Stimulated activated naive CD8-positive, alpha-beta T cell treated with anti-CD3 and anti-CD28 coated beads, Interleukin-15, Interleukin-2, amounts not matched to agents 100 U/mL and 50 U/mL, for 24 hours (primary cell): ENCODE measurements at regions not wholly inside any gene's neighbourhood (a gene's known extent, or its start where the extent isn't known, plus 50 kb on each side); places are given as distances from the start of the nearest gene placed in this dataset.
"Not testable (repeated sequence)": the region's sequence is repeated elsewhere in the genome, so short reads cannot be mapped to it uniquely, and the experiment has no call there.

Source experiments
- ATAC-seq: fragments of 150-1000 bp; cut with Tn5 transposase; one replicate; pipeline ENCODE4 v1.10.0; 2021
- DNase-seq: peaks from one replicate; pipeline ENCODE4 v3.0.0; 2021

DNA sequence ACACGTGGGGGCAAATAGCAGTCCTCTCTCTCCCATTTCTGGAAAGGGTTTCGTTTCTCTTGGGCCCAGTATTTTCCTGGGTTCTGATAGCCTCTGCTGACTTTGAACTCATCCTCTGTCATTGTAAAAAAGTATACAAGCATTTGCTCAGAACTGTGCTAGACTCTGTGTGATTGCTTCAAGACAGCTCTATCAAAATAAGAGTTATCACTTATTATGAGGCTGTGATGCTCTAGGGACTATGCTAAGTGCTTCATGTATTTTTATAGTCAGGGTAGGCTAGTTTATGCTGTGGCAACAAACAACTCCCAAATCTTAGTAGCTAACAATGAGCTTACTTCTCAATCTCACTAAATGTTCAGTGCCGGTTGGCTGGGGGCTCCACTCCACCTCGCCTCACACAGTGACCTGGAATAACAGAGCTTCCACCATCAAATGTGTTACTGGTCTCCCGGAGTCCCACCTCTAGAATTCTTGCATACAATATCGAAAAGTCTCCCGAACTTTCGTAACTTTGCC lies 110.8 kb upstream of the CDC42EP3 start:
- ATAC-seq (no peak), DNase-seq (no peak)

DNA sequence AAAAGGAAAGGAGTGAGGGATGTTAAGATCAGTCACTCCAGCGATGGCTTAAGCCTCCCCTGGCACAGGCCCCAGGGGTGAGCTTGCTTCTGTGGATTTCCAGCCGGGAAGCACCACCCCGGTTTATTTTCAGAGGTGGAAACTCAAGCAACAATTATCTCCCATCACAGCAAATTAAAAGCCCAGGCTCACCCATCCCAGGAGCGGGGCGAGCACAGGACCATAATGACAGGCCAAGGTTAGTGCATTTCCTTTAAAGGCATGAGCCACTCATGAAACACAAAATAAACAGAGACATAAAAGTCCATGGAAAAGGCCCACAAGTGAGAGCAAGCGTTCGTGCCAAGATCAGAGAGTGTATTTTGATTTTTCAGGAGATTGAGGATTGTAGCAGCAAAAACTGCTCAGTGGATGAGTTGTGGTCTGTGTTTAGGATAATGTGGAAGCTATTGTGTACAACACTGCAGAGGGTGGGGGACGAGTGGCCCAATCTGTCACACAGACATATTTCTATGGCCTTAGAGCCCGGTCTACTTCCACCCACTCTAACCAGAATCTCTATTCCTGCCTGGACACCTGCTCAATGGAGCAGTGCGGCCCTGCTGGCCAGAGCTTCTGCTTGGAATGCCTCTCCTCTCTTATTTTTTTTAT lies 111.4 kb upstream of the CDC42EP3 start:
- no peak for ATAC-seq
- no peak for DNase-seq

GRCh38 chr2:37783545-37783944 lies 112.1 kb upstream of the CDC42EP3 start:
- DNase-seq = no peak
- ATAC-seq = no peak

- DNase-seq (no peak), ATAC-seq (no peak)
These were observed 112.8 kb upstream of the CDC42EP3 start for GRCh38 chr2:37784071-37784758.

GRCh38 chr2:37784759-37785149 lies 113.3 kb upstream of the CDC42EP3 start:
- ATAC-seq (no peak), DNase-seq (no peak)

DNA sequence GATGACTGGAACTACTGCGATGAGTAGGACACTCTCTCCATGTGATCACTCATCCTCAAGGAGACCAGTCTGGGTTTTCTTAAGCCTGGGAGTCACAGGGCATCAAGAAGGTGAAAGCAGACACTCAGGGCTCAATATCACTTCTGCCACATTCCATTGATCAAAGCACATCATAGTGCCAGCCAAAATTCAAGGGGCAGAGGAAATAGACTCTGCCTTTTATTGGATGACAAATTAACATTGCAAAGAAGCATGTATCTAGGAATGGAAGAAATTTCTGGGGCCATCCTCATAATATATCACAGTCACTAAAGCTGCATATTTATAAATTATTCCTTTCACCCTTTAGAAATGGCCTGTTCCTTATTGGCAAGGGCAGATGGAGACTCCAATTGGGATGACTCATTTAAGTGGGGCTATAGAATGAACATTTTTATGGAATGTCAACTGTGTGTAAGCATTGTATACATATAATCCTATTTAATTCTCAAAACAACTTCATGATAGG lies 114.8 kb upstream of the CDC42EP3 start:
- no peak for DNase-seq
- no peak for ATAC-seq

- DNase-seq (no peak), ATAC-seq (no peak)
These were observed 115.4 kb upstream of the CDC42EP3 start for GRCh38 chr2:37786854-37787253.

GRCh38 chr2:37788602-37789209 lies 117.3 kb upstream of the CDC42EP3 start:
- ATAC-seq (no peak), DNase-seq (no peak)

GRCh38 chr2:37790019-37790418 lies 118.6 kb upstream of the CDC42EP3 start:
- ATAC-seq (no peak), DNase-seq (no peak)

DNA sequence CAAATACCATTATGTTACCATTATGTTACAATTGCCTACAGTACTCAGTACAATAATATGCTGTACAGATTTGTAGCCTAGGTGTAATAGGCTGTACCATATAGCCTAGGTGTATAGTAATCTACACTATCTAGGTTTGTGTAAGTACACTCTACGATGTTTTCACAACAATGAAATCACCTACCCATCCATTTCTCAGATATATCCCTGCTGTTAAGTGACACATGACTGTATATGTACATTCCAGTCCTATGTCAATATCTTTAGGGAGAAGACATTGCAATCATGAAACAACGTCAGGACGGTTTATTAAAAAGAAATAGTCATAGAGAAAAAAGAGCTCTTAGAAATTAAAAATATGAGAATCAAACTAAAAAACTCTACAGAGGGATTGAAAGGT lies 119.0 kb upstream of the CDC42EP3 start:
- no peak for ATAC-seq
- no peak for DNase-seq

DNA sequence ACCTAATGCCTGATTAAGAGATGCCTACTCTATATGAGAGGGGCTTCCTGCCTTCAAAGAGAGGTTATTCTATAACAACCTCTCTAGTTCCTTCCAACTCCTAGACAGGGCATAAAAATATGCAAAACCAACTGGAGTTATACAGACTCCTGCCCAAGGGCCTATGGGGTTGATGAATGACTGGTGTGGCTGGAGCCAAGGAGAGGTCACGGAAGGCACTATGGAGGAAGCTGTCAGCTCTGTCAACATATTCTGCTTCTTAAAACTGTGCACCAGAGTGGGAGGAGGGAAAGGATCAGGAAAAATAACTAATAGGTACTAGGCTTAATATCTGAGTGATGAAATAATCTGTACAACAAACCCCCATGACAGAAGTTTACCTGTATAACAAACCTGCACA lies 120.9 kb upstream of the CDC42EP3 start:
- ATAC-seq (no peak), DNase-seq (no peak)

DNA sequence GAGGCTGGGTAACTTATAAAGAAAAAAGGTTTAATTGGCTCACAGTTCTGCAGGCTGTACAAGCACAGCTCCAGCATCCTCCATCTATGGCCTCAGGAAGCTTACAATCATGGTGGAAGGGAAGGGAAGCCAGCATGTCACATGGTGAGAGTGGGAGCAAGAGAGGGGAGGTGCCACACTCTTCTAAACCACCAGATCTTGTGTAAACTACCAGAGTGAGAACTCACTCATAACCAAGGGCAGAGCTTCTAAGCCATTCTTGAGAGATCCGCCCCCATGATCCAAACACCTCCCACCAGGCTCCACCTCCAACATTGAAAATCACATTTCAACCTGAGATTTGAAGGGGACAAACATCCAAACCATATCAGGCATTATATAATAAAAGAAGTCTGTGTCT lies 121.6 kb upstream of the CDC42EP3 start:
- DNase-seq (no peak), ATAC-seq (no peak)

GRCh38 chr2:37794717-37795116 lies 123.3 kb upstream of the CDC42EP3 start:
- DNase-seq = no peak
- no peak for ATAC-seq

- ATAC-seq (no peak), DNase-seq (no peak)
These were observed 124.0 kb upstream of the CDC42EP3 start for GRCh38 chr2:37795456-37795855.

- no peak for DNase-seq
- ATAC-seq = no peak
These were observed 124.5 kb upstream of the CDC42EP3 start for GRCh38 chr2:37795938-37796337.

- ATAC-seq (no peak), DNase-seq (no peak)
These were observed 125.0 kb upstream of the CDC42EP3 start for GRCh38 chr2:37796481-37796880.

- ATAC-seq (no peak), DNase-seq (no peak)
These were observed 125.6 kb upstream of the CDC42EP3 start for GRCh38 chr2:37797081-37797480.

- DNase-seq (no peak), ATAC-seq (no peak)
These were observed 126.6 kb upstream of the RMDN2 start for GRCh38 chr2:37798315-37799005.

GRCh38 chr2:37800176-37800858 lies 124.8 kb upstream of the RMDN2 start:
- ATAC-seq (no peak), DNase-seq (no peak)

DNA sequence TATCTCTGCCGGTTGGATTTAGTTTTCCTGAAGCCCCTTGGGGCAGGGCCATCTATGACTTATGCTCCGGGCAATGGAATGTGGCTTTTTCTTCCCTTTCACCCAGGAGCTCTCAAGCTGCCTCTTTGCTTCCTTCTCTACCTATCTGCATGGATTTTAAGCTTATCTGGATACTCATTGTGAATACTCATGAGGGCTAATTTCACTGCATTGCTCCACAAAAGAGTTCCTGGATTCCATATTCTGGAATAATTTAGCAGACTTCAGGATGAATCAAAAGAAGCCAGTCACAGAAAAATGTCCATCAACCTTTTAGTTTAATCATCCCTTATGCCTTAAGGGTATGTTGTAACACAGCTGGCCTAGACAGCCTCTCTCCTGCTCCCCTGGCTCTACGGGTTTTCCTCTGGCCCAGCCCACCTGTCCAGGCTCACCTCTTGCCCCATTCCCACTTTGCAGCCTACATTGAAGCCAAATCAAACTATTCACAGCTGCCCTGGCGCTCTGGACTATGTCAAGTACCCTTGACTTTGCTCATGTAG lies 122.8 kb upstream of the RMDN2 start:
- DNase-seq (no peak), ATAC-seq (no peak)

DNA sequence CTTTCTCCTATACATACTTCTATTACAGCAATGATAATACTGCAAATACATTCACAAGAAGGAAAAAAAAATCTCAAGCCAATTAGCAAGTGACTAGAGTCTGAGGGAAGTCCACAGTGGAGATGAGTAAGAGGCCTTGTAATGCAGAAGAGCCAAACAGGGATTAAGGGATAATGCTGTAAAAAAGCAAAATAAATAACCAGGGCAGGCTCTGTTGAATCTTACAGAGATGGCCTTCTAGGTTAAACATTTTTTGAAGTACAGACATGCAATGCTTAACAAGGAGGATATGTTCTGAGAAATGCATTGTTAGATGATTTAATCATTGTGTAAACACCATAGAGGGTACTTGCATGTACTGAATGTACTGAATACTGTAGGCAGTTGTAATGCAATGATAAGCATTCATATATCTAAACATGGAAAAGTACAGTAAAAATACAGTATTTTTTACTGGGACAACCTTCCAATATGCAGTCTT lies 122.1 kb upstream of the RMDN2 start:
- ATAC-seq (no peak), DNase-seq (no peak)

GRCh38 chr2:37806004-37806403 lies 119.1 kb upstream of the RMDN2 start:
- not testable (repeated sequence) for ATAC-seq, DNase-seq
